HS-27A (cell line): ENCODE measurements at regions not wholly inside any gene's neighbourhood (a gene's known extent, or its start where the extent isn't known, plus 50 kb on each side); places are given as distances from the start of the nearest gene placed in this dataset.

Source experiments
- DNase-seq: peaks from one replicate; pipeline ENCODE4 v3.0.0-alpha.2; 2012; ENCODE audit warnings: low read depth, missing footprints

DNA sequence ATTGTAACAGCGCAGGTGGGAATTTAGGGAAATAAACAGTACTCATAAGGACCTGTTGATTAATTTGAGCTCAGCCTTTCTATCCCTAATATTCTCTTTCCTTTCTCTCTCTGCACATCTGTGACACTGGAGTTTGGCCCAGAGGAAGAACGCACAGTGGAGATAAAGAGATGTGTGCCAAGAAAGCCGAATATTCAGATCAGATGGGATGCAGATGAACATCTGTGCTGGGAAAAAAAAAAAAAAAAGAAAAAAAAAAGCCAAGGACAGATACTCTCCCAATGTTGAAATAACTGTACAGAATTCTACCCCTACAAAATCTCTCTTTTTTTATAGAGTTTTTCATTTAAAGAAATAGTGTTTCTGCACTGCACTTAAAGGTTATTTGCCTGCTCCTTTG is 485.4 kb downstream of the KCNJ2 start:
- no peak for DNase-seq

GRCh38 chr17:70655176-70655958 is 486.0 kb downstream of the KCNJ2 start:
- DNase-seq = no peak

DNA sequence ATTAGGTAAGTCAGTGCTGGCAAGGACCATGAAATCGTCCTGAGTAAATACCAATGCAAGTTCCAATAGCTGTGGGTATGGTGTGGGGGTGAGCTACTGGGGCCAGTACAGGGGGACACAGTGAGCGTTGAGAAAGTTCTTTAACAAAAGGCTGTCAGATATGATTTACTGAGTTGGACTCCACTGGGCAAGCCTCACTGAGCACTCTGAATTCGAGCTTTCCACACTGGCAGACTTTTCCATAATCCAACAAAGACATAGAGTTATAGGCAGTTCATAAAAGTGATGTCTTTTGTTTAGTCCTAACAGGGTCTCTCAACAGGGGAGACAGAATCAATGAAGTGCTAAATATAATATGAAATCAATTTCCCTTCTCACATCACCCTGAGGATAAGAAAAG is 489.0 kb downstream of the KCNJ2 start:
- no peak for DNase-seq

- DNase-seq = no peak
Observed at GRCh38 chr17:70658840-70659239, 489.5 kb downstream of the KCNJ2 start.

DNA sequence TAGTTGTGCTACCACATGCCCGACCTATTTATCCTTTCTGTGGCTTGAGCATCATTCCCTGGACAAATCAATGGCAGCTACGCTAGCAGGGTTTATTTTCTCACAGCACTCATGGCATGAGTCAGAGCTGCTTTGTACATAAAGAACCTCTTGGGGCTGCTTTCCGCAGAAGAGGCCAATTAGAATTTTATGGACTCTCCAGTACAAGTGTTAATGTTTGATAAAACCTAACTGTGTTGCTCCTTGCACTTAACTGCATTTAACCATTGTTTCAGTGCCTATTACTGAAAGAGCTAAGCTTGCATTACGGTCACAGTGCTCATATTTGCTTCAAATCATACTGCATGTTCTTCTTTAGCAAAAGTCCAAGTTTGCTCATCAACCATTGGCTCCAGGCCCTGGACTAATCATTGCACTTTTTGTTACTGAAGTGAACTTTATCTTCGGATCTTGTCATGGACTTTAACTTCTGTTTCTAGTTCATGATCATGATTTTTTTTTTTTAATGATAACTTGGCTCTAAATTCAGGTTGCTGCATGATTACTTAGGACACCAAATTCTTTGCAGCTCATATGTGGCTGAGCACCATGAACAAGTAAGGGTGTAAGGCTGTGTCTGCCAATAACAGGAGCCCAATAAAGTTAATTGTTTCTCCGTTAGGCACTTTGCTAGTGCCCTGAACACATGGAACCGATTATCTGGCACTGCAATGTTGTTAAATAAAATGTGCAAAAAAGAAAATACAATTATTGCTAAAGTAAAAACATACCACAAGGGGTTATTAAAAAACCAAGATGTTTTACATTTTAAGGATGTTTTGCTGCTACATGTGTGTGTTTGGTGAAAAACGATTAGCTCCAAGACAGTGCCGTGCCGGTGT is 492.2 kb downstream of the KCNJ2 start:
- no peak for DNase-seq

GRCh38 chr17:70668276-70668937 is 499.1 kb downstream of the KCNJ2 start:
- no peak for DNase-seq

DNA sequence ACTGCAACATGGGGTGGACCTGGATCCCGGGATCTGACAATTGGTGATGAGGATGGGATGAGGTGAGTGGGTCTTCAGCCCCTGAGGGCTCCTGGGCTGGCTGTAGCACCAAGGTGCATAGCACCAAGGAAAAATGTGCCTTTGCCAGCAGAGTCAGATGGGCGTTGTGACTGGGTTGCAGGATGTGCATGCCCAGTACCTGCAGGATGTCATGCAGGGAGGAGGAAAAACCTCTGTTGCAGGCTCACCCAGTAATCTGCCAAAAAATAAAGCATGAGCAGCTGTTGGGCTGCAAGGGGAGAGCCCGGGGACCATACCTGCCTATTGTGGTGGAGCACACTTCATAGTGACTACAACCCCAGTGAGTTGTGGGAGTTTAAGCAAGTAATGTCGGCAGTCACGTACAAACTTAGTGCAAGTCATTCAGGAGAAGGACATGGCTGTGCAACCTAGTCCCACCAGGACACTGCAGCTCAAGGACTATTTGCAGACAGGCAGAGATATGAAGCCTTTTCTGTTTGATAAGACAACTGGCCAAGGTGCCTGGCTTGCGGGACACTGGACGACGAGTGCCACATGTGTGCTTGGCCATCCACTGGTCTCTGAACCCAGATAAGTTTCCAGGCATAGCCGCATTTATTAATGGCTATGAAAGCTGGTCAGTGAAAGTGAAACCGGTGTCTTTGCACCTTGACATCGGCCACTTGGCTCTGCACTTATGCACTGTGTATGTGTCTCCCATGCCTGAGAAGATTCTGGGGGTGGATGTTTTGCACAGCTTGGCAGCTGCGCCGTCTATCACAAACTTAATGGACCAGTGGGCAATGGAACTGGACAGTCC is 499.8 kb downstream of the KCNJ2 start:
- no peak for DNase-seq

DNA sequence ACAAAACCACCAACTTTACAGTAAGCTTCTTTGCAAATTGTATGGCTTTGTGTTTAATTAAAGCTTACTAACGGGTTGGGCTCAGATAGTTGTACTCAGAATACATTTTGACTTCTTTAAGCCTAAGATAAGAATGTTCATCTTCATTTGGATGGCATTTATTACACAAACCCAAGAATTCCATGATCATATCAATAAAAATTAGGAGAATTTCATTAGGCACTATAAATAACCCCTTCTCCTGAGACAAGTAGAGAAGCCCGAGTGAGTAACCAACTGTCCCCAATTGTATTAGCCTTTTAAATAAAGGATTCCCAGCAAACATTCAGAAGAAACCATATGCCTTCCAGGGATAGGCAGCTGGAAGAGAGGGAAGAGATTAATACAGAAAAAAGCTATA is 504.7 kb downstream of the KCNJ2 start:
- no peak for DNase-seq

- no peak for DNase-seq
Observed at GRCh38 chr17:70675070-70675590, 505.8 kb downstream of the KCNJ2 start.

- DNase-seq = no peak
Observed at GRCh38 chr17:70677783-70678647, 508.7 kb downstream of the KCNJ2 start.

DNA sequence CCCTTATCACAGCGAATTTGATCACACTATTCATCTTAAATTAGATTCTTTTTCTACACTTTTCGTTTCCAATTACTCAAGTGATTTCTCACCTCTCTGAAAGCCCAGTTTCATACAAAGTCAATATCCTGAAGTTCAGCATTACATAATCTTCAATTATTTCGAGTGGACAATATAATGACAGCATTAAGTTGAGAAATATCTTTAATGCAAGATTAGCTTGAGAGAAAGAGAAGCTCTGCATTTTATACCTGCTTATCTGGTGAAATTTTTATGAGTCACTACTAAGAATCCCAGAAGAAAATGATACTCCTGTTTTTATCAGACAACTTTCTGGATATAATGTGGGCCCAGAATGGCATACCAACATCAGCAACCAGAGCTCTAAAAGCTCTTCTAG is 509.6 kb downstream of the KCNJ2 start:
- no peak for DNase-seq

DNA sequence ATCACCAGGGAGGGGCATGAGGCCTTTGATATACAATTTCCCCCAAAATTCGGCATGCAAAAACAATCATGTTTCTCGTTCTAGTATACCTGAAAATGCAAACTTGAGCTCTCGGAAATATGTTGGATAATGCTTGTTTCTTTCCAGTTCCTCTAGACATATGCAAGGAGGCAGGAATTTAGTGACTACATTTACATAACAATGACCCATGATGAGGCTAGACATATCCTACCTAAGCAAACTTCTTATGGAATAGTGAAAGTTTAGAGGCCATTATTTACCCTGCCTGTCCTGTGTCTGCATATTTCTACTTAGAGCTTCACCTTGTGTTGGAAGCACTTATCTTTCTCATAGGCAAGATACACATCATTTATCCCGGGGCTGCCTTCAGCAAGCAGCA is 514.6 kb downstream of the KCNJ2 start:
- no peak for DNase-seq

DNA sequence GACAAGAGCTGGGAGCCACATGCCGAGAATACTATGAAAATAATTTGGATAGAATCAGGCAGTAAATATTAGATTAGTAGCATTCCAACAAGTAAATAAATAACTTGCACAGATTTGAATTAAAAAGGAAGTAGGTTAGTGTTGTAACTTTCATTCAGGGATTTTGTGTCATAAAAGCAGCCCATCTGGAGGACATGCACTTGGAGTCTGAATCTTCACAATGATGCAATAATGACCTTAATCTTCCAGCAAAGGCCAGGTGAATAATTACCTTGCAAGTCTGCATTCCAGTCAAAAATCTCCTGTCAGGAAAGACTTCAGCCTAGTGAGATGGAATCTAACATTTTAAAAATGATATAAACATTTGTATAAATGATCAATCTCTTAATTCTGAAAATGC is 518.1 kb downstream of the KCNJ2 start:
- no peak for DNase-seq

DNA sequence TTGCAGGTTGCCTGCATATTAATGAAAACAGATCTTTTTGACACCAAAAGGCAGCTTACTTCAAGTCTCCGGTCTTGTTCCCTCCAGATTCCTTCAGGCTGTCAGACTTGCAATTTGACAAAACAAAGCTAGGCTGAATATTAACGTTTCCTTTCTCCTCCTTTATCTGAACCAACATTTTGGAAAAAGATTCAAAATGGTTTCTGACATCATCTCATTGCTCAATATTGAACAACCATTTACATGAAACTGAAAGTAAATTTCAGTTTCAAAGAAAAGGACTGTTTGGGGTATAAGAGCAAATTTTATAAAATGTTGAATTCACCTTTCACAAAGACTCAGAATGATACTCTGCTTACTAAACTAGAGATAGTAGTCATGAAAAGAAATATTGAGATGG is 521.8 kb downstream of the KCNJ2 start:
- no peak for DNase-seq

DNA sequence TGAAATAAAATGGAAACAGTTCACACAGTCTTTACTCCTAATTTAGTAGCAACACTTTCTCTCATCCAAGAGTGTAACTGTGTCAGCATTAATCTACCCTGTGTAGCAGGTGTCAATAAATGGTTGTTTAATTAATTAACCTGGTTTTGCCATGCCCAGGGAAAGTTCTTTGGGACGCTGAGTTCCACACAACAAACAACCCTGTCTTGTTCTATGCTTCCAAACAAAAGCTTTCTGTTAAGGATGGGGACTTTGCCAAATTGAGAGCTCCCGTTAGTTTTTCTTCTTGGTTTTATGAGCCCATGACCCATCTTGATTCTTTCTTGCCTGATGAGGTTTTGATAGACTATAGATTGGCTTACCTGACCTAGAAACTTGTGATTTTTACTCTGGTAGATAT is 530.1 kb downstream of the KCNJ2 start:
- DNase-seq = no peak

GRCh38 chr17:70702683-70703255 is 533.4 kb downstream of the KCNJ2 start:
- no peak for DNase-seq

DNA sequence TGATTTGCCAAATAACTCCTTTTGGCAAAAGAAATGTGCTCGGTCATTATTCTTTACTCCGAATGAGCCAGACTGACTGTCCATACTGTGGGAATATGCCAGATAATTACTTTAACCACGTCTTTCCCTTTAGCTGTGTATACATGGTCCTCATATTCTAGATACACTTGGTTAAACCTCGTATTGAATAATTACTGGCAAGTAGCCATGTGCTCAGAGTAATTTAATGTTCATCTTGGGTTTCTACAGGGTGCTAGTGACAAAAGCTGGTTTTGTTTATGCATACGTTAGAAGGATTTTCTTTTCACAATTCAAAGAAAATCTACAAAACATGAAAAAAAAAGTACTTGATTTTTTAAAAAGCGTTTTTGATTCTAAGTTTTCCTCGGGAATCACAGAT is 540.3 kb downstream of the KCNJ2 start:
- DNase-seq = no peak

DNA sequence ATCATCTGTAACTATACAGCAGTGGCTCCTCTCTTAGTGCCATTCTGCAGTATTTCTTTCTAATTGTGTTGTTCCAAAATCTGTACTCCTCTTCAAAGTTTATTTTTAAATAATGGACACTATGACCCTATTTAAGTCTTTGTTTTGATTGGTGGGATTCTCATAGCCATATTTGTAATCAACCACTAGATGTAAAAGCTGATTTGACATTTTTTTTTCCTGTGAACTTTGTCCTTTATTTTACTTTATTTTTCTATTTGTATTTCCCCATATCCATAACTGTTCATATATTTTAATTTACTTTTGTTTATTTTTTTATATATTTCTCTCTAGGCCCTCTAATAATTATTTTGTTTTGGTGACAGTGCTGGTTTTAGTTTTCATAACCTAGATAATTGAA is 544.4 kb downstream of the KCNJ2 start:
- no peak for DNase-seq

- DNase-seq = no peak
Observed at GRCh38 chr17:70716551-70716950, 547.2 kb downstream of the KCNJ2 start.

DNA sequence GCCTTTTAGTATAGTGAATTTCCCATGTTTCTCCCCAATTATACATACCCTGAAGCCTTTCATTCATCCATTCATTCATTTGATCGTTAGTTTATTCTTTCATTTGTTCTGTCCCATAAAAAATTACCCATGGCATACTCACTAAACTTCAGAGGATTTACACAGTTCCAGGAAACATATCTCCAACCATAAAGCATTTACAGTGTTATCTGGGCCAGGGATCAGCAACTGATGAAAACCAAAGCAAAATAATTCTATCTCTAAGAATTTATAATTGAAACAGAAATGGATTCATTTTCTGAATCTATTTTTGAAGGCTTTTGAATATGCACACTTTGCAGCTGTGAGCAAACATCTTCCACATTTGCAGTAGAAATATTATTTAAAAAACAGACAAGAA is 547.7 kb downstream of the KCNJ2 start:
- no peak for DNase-seq
